AG04449 (cell line): ENCODE measurements at regions not wholly inside any gene's neighbourhood (a gene's known extent, or its start where the extent isn't known, plus 50 kb on each side); places are given as distances from the start of the nearest gene placed in this dataset.
"Not testable (repeated sequence)": the region's sequence is repeated elsewhere in the genome, so short reads cannot be mapped to it uniquely, and the experiment has no call there.

ENCODE experiments used
- CTCF ChIA-PET: fragments of 350-600 bp; formaldehyde crosslinking; extraction: SDS; loops from one replicate; lab custom pipeline; 2021; ENCODE audit warnings: antibody characterized with exemption; lab: Yijun Ruan, JAX
- POLR2A ChIA-PET: fragments of 400-600, 350-600 bp; formaldehyde crosslinking; extraction: SDS; loops from one replicate; lab custom pipeline; 2020; ENCODE audit warnings: antibody characterized with exemption, inconsistent platforms; lab: Yijun Ruan, JAX
- DNase-seq: peaks from one replicate; pipeline ENCODE4 v3.0.0-alpha.2; 2010; ENCODE audit warnings: low read depth, low spot score
- H3K4me3 ChIP-seq: 2 replicates; pipeline ENCODE4 v1.5.1; 2011; ENCODE audit warnings: low read depth, mild to moderate bottlenecking, control low read depth, low read length
- CTCF ChIP-seq: IDR thresholded peaks from one replicate; pipeline ENCODE4 v1.5.1; 2011; ENCODE audit warnings: mild to moderate bottlenecking, moderate library complexity, low read length, control low read depth, inconsistent platforms; ENCODE audit not compliant: insufficient read depth; ENCODE audit errors: missing control alignments

GRCh38 chr6:99822741-99823512, 171.1 kb downstream of the MCHR2 start:
- ChIA-PET CTCF (interaction anchor here (1.1 to 3.1 kb wide), 8 partner anchors 12 to 541 kb away, joined by 3 to 15 read pairs (median 6); no protein-coding TSS in a partner anchor), POLR2A (no interaction called here)
- peak; percentile 19 for DNase-seq
- H3K4me3 ChIP-seq: no peak overlapping the region
- TF ChIP-seq CTCF: peak; percentile 31

- H3K4me3 ChIP-seq, DNase-seq, POLR2A ChIA-PET: not testable (repeated sequence)
These were observed 170.3 kb downstream of the MCHR2 start for GRCh38 chr6:99823513-99824235.

DNA sequence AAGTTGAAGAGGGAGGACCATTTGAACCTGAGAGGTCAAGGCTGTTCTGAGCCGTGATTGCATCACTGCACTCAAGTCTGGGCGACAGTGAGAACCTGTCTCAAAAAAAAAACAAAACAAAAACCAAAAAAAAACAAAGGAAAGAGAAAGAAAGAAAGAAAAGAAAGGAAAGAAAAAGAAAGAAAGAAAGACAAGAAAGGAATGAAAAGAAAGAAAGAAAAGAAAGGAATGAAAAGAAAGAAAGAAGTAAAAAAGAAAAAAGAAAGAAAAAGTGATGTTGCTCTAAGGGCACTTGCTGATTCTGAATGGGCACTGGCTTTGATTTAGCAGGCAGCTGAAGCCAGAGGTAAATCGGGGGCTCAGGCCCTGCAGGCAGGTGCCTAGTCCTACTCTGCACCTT, 161.0 kb downstream of the MCHR2 start:
- CTCF ChIA-PET: no interaction called here
- DNase-seq: no peak
- TF ChIP-seq CTCF: no peak
- no peak overlapping the region for H3K4me3 ChIP-seq
- POLR2A ChIA-PET: no interaction called here

More at GRCh38 chr6:99823513-99824235, 170.3 kb downstream of the MCHR2 start:
- CTCF ChIA-PET: interaction anchor here (1.1 to 3.1 kb wide), 8 partner anchors 12 to 542 kb away, joined by 3 to 15 read pairs (median 6); no protein-coding TSS in a partner anchor

- CTCF ChIA-PET: interaction anchor here (1.6 kb wide), 1 partner anchor 32 kb away, joined by 5 read pairs; no protein-coding TSS in a partner anchor
- no peak for TF ChIP-seq CTCF
- no peak overlapping the region for H3K4me3 ChIP-seq
- DNase-seq: no peak
- POLR2A ChIA-PET: no interaction called here
These were observed 157.6 kb downstream of the MCHR2 start for GRCh38 chr6:99836471-99836870.

GRCh38 chr6:99838607-99839006, 155.4 kb downstream of the MCHR2 start:
- ChIA-PET CTCF (interaction anchor here (1.2 kb wide), 1 partner anchor 30 kb away, joined by 3 read pairs; no protein-coding TSS in a partner anchor), POLR2A (no interaction called here)
- DNase-seq: no peak
- TF ChIP-seq CTCF: no peak
- no peak overlapping the region for H3K4me3 ChIP-seq

DNA sequence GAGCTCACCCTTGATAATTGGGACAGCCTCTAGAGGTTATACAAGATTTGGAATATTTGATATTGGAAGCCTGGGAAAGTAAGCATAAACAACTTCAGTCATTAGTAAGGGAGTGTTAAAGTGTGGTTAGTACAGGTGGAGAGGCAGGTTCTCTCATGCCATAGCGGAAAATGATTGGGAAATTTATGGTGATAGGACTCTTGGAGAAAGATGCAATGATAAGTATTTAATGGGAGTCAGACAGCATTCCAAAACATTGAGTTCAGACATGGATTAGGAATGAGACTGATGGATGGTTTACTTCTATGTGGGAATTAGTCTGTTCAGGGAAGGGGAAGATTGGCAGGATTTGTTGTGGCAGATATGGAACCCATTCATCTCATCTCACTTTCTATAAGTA, 152.7 kb downstream of the MCHR2 start:
- ChIA-PET POLR2A (no interaction called here), CTCF (interaction anchor here (1.8 kb wide), 1 partner anchor 27 kb away, joined by 9 read pairs; no protein-coding TSS in a partner anchor)
- no peak overlapping the region for H3K4me3 ChIP-seq
- no peak for DNase-seq
- TF ChIP-seq CTCF: no peak
